IMR-90 (cell line): ENCODE measurements at regions not wholly inside any gene's neighbourhood (a gene's known extent, or its start where the extent isn't known, plus 50 kb on each side); places are given as distances from the start of the nearest gene placed in this dataset.

Experiments used
- ATAC-seq: fragments of 200-7000 bp; cut with Tn5 transposase; 2 replicates; pipeline ENCODE4 v1.9.1; 2020; ENCODE audit warnings: low read depth, mild to moderate bottlenecking, moderate library complexity
- BruUV-seq: library from RNA; stranded (reverse); fragments of 400-500 nt; replicated peaks from 2 replicates; lab custom pipeline; 2021; lab: Mats Ljungman, UMichigan
- CTCF ChIA-PET: fragments of 300-600 bp; formaldehyde crosslinking; extraction: SDS; loops from one replicate; lab custom pipeline; 2021; ENCODE audit warnings: antibody characterized with exemption; lab: Yijun Ruan, JAX
- POLR2A ChIA-PET: fragments of 300-600 bp; sonication (Branson Sonifier 250); formaldehyde crosslinking; loops from one replicate; lab custom pipeline; 2022; ENCODE audit warnings: antibody characterized with exemption; ENCODE audit not compliant: unreplicated experiment; lab: Charles Lee
- DNase-seq: peaks from one replicate; pipeline ENCODE4 v3.0.0; 2013
- H2AFZ ChIP-seq: replicated peaks from 2 replicates; pipeline ENCODE3; 2013; ENCODE audit warnings: low read length, mild to moderate bottlenecking; ENCODE audit not compliant: poor library complexity
- H2AK5ac ChIP-seq: 2 replicates; pipeline ENCODE4 v1.6.1; 2013; ENCODE audit warnings: low read depth, low read length, inconsistent platforms
- H2AK9ac ChIP-seq: replicated peaks from 2 replicates; pipeline ENCODE3; 2013; ENCODE audit warnings: mild to moderate bottlenecking, low read depth, low read length, moderate library complexity; ENCODE audit not compliant: poor library complexity
- H2BK120ac ChIP-seq: 2 replicates; pipeline ENCODE4 v1.6.1; 2013; ENCODE audit warnings: low read depth, low read length, inconsistent platforms
- H2BK15ac ChIP-seq: 3 replicates; pipeline ENCODE4 v1.6.1; 2013; ENCODE audit warnings: low read depth, low read length, inconsistent platforms
- H2BK20ac ChIP-seq: 2 replicates; pipeline ENCODE4 v1.6.1; 2013; ENCODE audit warnings: low read depth, mild to moderate bottlenecking, inconsistent platforms, low read length, moderate library complexity
- H2BK5ac ChIP-seq: 2 replicates; pipeline ENCODE4 v1.6.1; 2013; ENCODE audit warnings: mild to moderate bottlenecking, low read depth, low read length, inconsistent platforms; ENCODE audit not compliant: poor library complexity, severe bottlenecking
- H3K14ac ChIP-seq: replicated peaks from 2 replicates; pipeline ENCODE4 v1.6.1; 2013; ENCODE audit warnings: low read depth, low read length, inconsistent platforms
- H3K18ac ChIP-seq: 2 replicates; pipeline ENCODE4 v1.6.1; 2013; ENCODE audit warnings: low read depth, low read length, control low read depth
- H3K23ac ChIP-seq: 2 replicates; pipeline ENCODE4 v1.6.1; 2013; ENCODE audit warnings: low read depth, low read length, inconsistent platforms
- H3K27ac ChIP-seq: 2 replicates; pipeline ENCODE4 v1.5.1; 2013; ENCODE audit warnings: mild to moderate bottlenecking, control low read depth, low read length; ENCODE audit not compliant: insufficient read depth
- H3K27me3 ChIP-seq: 2 replicates; pipeline ENCODE4 v1.6.1; 2013; ENCODE audit warnings: low read length; ENCODE audit not compliant: control insufficient read depth, insufficient read depth
- H3K36me3 ChIP-seq: 2 replicates; pipeline ENCODE4 v1.6.1; 2013; ENCODE audit warnings: low read length, mixed read lengths; ENCODE audit not compliant: control insufficient read depth, insufficient read depth
- H3K4ac ChIP-seq: 2 replicates; pipeline ENCODE4 v1.6.1; 2013; ENCODE audit warnings: low read depth, low read length, inconsistent platforms
- H3K4me1 ChIP-seq: 2 replicates; pipeline ENCODE4 v1.6.1; 2013; ENCODE audit warnings: low read length, mixed read lengths; ENCODE audit not compliant: control insufficient read depth, insufficient read depth
- H3K4me2 ChIP-seq: 2 replicates; pipeline ENCODE4 v1.6.1; 2013; ENCODE audit warnings: low read depth, mild to moderate bottlenecking, control low read depth, low read length, moderate library complexity
- H3K4me3 ChIP-seq: 2 replicates; pipeline ENCODE4 v1.5.1; 2013; ENCODE audit warnings: low read depth, mild to moderate bottlenecking, control low read depth, low read length, moderate library complexity; ENCODE audit not compliant: insufficient read depth
- H3K56ac ChIP-seq: 2 replicates; pipeline ENCODE4 v1.6.1; 2013; ENCODE audit warnings: low read length, inconsistent platforms; ENCODE audit not compliant: insufficient read depth; ENCODE audit errors: extremely low read depth
- H3K79me1 ChIP-seq, 2 experiments: 2 replicates each; pipeline ENCODE4 v1.6.1; 2013; ENCODE audit warnings: low read length in 2 of 2, inconsistent platforms in 1 of 2, low read depth in 1 of 2
- H3K9ac ChIP-seq: 2 replicates; pipeline ENCODE4 v1.6.1; 2013; ENCODE audit warnings: low read depth, low read length, control low read depth
- H3K9me1 ChIP-seq: 2 replicates; pipeline ENCODE4 v1.6.1; 2013; ENCODE audit warnings: low read length, inconsistent platforms; ENCODE audit not compliant: insufficient read depth
- H3K9me3 ChIP-seq: 2 replicates; pipeline ENCODE4 v1.6.1; 2013; ENCODE audit warnings: low read length; ENCODE audit not compliant: control insufficient read depth, insufficient read depth
- H4K20me1 ChIP-seq: 2 replicates; pipeline ENCODE4 v1.6.1; 2013; ENCODE audit warnings: low read length, inconsistent platforms; ENCODE audit not compliant: insufficient read depth
- H4K5ac ChIP-seq: 2 replicates; pipeline ENCODE4 v1.6.1; 2013; ENCODE audit warnings: mild to moderate bottlenecking, low read depth, low read length, control low read depth
- H4K8ac ChIP-seq, 2 experiments: 2 replicates each; pipeline ENCODE4 v1.6.1; 2013; ENCODE audit warnings: low read depth in 2 of 2, low read length in 2 of 2, control low read depth in 1 of 2, inconsistent platforms in 1 of 2
- H4K91ac ChIP-seq: 2 replicates; pipeline ENCODE4 v1.6.1; 2013; ENCODE audit warnings: low read depth, low read length, inconsistent platforms; ENCODE audit not compliant: insufficient read depth
- ELK1 ChIP-seq: fragments of 150-350 bp; IDR thresholded peaks from 2 replicates; pipeline ENCODE4 v1.6.1; 2016; ENCODE audit warnings: low read depth, mild to moderate bottlenecking, low read length, moderate library complexity, borderline replicate concordance
- MAFK ChIP-seq: IDR thresholded peaks from 2 replicates; pipeline ENCODE4 v1.6.1; 2012; ENCODE audit warnings: low read depth, low read length, improper control_type of control experiment
- MAZ ChIP-seq: IDR thresholded peaks from 2 replicates; pipeline ENCODE4 v1.6.1; 2012; ENCODE audit warnings: low read depth, mild to moderate bottlenecking, low read length, improper control_type of control experiment, moderate library complexity, borderline replicate concordance
- POLR2A ChIP-seq: IDR thresholded peaks from 2 replicates; pipeline ENCODE4 v1.6.1; 2012; ENCODE audit warnings: mild to moderate bottlenecking, low read depth, low read length
- RAD21 ChIP-seq: IDR thresholded peaks from 2 replicates; pipeline ENCODE4 v1.6.1; 2012; ENCODE audit warnings: low read length, improper control_type of control experiment
- RFX5 ChIP-seq: IDR thresholded peaks from 2 replicates; pipeline ENCODE4 v1.8.0; 2012; ENCODE audit warnings: low read depth, mild to moderate bottlenecking, low read length, moderate library complexity
- WGBS, 2 experiments: methylation state at CpG; one replicate each; pipeline versions ENCODE4 v1.1.5 to v1.1.7; 2013; ENCODE audit warnings: missing lambda C conversion rate in 2 of 2; ENCODE audit not compliant: insufficient read length in 1 of 2; ENCODE audit errors: extremely low coverage in 2 of 2; 5-methylcytosine and 5-hydroxymethylcytosine counted together
- dilution Hi-C: fragments of 300-500 bp; cut with HindIII; formaldehyde crosslinking; loops from one replicate; pipeline ENCODE4 v1.14.3; 2018; ENCODE audit warnings: low sequenced_read_pairs; ENCODE audit not compliant: unreplicated experiment
- in situ Hi-C: fragments of 300-500 bp; cut with MboI; formaldehyde crosslinking; loops from 3 replicates; pipeline ENCODE4 v1.14.3; 2019; ENCODE audit warnings: low sequenced_read_pairs, inconsistent platforms, mixed read lengths
- intact Hi-C: fragments of 100-400 bp; cut with micrococcal nuclease; formaldehyde crosslinking; loops from 2 replicates; pipeline ENCODE4 v1.10.0; 2022

- Histone ChIP-seq H3K4me1 (no peaks in the 10 kb centered on the region), H3K4ac (no peak overlapping the region), H3K9me3 (no peaks in the 10 kb centered on the region), H2AK5ac (no peak overlapping the region), H3K14ac (no peak overlapping the region), H3K9ac (no peak overlapping the region), H4K5ac (no peak overlapping the region), H4K20me1 (no peaks in the 10 kb centered on the region), H2AK9ac (no peak overlapping the region), H2BK20ac (no peak overlapping the region), H2BK5ac (no peak overlapping the region), H4K91ac (no peak overlapping the region), H2BK15ac (no peak overlapping the region), H3K27me3 (no peaks in the 10 kb centered on the region), H3K56ac (no peak overlapping the region), H3K18ac (no peak overlapping the region), H3K9me1 (no peaks in the 10 kb centered on the region), H4K8ac (no peak overlapping the region), H2BK120ac (no peak overlapping the region), H3K79me1 (no peaks in the 10 kb centered on the region), H3K23ac (no peak overlapping the region), H2AFZ (no peak overlapping the region), H3K36me3 (no peaks in the 10 kb centered on the region), H3K27ac (no peak overlapping the region), H3K4me2 (no peak overlapping the region), H3K4me3 (no peak overlapping the region)
- TF ChIP-seq RAD21 (no peak), ELK1 (no peak), POLR2A (no peak), MAFK (no peak), MAZ (no peak), RFX5 (no peak)
- no TSS peak for BruUV-seq
- POLR2A ChIA-PET: no interaction called here
- CTCF ChIA-PET: no interaction called here
- WGBS, 2 experiments: no CpG with 5 or more reads among the region's 3 CpGs
- dilution Hi-C loops (no loop called here), in situ Hi-C loops (no loop called here), intact Hi-C loops (no loop called here)
- ATAC-seq (no peak), DNase-seq (no peak)
Observed at GRCh38 chr13:57799624-57800023, 168.1 kb downstream of the PCDH17 start.
